ENCODE measurements at regions not wholly inside any gene's neighbourhood (a gene's known extent, or its start where the extent isn't known, plus 50 kb on each side); places are given as distances from the start of the nearest gene placed in this dataset.
A peak's percentile ranks its signal among the peaks of the same experiment; 100 is the strongest.

DNA sequence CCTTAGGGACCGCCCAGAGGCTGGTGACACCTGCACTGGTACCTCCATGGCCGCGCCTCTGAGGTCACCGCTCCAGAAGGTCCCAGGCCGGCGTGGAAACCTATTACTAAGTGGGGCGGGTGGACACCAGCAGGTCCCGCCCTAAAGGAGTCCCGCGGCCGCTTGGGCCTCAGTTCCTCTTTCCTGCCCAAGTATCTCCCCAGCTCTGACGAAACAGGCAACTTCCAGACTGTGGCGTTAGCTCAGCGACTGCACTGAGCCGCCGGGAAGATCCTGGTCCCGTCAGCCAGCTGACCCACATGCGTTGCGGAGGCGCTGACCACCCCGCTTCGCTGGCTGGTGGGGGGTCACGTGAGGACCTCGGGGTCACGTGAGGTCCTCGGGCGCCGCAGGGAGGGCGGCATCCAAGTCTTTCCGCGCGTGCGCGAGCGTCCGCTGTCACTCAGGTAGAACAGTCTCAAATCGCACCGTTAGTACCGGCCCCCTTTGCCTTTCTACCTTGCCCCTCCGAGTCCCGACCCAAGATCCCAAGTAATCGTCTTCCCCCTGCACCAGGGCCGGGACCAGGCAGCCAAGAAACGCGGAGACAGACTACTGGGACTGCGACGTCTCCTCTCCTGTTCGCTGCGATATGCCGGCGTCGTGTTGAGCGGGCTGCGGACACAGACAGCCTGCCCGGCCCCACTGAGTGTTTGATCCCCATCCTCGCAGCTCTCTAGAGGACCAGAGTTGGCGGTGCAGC lies 53.7 kb upstream of the KDM4C start:
- DNase-seq (ENCODE audit: low read depth), result peak; percentile 79

DNA sequence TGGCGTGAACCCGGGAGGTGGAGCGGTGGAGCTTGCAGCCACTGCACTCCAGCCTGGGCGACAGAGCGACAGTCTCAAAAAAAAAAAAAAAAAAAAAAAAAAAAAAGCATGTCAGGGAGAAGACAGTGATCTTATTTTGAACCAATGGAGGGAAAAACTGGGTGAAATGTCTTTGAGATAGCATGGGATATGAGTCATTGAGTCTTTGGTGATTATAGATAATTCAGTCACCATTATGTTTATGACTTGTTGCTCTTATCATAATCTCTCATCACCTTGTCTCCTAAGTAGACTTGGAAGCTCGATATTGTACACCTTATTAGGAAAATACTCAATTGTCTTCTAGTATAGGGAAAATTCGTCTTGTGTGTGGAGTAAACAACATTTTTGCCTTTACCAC lies 55.1 kb upstream of the KDM4C start:
- DNase-seq (ENCODE audit: low read depth), result no peak

- no peak for DNase-seq (ENCODE audit: low read depth)
Measured at GRCh38 chr9:6696178-6696577, 50.6 kb upstream of the GLDC start.

DNA sequence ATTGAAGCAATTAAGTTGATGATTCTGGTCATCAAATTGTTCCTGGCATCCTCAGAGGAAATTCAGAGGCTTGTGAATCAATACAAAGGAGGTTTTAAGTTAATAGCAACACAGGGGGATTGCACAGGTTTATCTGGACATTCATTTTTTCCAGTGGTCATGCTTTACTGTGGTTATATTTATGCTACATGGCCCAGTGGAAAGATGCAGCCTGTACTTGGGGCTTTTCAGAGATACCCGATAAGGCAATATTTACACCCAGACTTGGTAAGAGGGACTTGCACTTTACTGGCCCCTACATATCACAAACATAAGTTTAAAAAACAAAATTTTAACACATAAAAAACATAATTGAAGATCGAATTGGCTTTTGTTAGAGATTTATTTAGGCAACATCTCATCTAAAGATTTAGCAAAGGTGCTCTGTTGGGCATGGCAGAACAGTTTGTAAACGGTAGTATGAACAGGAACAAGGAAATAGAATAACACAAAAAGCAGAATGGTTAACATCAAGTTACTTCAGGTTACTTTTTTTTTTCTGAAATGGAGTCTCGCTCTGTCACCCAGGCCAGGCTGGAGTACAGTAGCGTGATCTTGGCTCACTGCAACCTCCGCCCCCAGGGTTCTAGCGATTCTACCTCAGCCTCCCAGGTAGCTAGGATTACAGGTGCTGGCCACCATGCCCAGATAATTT lies 49.7 kb upstream of the GLDC start:
- no peak for DNase-seq (ENCODE audit: low read depth)

Data from EH (cell line).